ENCODE measurements at regions not wholly inside any gene's neighbourhood (a gene's known extent, or its start where the extent isn't known, plus 50 kb on each side); places are given as distances from the start of the nearest gene placed in this dataset.

- TF ChIP-seq CTCF (IDR thresholded peaks at IDR 0.05) = no peak
- TF ChIP-seq POLR2A (IDR thresholded peaks at IDR 0.05) = no peak
These were observed 53.7 kb upstream of the HPF1 start for GRCh38 chr4:169811476-169811875.
